GM19372 (cell line): ENCODE measurements at regions not wholly inside any gene's neighbourhood (a gene's known extent, or its start where the extent isn't known, plus 50 kb on each side); places are given as distances from the start of the nearest gene placed in this dataset.

Experiments
- ATAC-seq: cut with Tn5 transposase; IDR thresholded peaks from one replicate; pipeline ENCODE4 v1.9.1; 2021; ENCODE audit warnings: mild to moderate bottlenecking, low read depth, moderate library complexity; ENCODE audit not compliant: unreplicated experiment

- ATAC-seq, result no peak
Observed at GRCh38 chr6:169850154-169850553, 98.7 kb downstream of the ERMARD start.

- no peak for ATAC-seq
Observed at GRCh38 chr6:169849396-169849795, 98.0 kb downstream of the ERMARD start.

GRCh38 chr6:169848946-169849345 lies 97.5 kb downstream of the ERMARD start:
- ATAC-seq, result no peak

DNA sequence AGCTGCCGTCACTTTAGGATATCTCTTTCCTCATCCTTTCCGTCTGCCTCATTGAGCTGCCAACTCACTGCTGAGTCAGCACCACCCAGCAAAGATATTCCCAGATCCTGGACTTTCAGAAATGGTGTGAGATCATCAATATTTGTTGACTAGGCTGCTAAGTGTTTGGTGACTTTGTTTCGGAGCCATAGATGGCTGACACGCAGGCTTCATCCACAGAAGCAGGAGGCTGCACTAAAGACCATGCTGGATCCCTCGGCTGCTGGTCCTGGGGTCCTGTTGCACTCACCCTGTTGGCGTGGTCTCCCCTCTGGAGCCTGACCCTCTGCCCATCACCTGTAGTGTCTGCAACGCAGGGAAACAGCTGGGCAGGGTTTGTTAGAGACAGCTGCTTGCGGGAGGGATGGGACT lies 96.5 kb downstream of the ERMARD start:
- no peak for ATAC-seq

GRCh38 chr6:169847141-169847674 lies 95.8 kb downstream of the ERMARD start:
- ATAC-seq, result no peak

DNA sequence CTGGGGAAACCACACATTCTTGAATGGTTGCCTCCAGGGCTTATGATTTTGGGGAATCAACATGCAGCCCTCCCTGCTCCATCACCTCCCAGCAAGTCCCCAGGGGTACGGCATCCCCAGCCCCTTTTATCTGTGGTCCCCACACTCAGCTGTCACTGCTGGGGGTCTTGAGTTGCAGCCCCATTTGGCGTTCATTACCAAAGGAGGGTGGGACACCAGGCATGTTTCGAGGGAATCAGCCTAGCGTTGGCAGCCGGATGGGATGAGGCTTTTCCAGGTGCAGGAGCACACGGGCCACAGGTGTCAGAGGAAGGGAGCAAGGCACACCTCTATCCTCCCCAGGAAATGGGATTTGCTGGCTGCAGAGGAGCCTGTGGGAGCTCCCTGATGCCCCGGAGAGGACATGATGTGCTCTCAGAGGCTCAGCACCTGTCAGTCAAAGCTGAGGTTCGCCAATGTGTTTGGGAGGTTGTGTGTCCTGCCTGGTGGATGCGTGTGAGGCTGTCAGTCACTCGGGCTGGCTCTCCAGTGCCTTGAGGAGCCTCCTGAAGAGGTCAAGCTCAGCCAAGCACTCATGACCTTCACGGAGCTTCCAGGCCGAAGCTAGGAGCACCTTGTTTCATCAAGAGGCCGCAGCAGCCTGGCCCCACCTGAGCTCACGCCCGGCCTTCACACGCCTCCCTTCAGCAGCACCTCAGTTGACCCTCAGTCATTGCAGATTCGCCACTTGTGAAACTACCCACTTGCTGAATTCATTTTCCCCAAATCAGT lies 95.0 kb downstream of the ERMARD start:
- ATAC-seq, result no peak

DNA sequence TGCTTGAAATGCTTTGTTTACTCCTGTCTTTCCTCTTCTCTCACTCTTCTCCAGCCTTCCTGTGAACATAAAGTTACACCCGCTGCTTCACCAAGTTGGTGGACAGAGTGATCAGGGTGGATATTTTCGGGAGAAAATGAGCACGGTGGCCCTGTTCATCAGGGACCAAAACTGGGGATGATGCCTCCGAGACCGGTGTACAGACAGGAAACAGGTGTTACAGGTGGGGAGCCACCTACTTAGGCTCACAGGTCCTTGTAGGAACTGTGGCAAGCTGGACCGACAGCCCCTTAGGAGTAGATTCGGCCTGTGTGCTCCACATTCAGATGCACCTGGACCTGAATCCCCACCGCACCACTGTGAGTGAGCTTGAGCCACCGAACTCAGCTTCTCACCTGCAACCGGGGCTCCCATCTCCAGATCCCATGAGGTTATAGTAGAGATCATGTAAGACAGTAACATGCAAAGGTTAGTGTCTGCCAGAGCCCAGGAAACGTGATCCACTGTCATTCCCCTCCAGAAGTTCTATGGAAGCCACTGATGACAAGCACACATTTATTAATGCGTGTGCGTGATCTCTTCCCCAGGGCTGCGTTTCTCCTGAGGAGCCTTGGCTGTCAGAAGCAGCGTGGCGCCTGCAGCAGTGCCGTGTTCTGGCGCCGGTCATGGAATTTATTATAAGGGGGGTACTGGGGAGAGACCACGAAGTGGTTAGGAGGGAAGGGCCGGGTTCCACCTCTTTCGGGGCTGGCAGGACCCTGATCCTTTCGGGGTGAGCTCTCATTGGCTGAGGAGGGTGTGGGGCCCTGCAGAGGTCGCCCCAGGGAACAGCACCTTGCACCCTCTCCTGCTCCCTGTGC lies 94.2 kb downstream of the ERMARD start:
- no peak for ATAC-seq

DNA sequence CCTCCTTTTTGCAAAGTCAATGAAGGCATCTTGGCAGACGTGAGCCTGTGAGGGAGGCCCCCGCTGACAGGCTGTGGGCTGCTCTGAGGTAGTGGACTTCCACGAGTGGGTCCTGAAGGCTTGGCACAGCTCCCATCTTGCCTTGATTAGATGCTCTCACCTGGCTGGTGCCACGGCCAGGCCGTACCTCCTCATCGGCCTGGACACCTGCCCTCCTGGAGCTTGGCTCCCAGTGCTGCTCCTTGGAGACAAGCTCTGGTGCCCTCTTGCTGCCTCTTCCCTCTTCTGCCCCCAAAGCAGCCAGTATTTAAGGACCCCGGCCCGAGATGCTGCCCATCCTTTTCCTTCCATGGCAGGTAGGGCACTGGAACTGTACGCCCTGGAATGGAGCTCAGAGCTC lies 93.5 kb downstream of the ERMARD start:
- no peak for ATAC-seq

GRCh38 chr6:169843991-169844390 lies 92.6 kb downstream of the ERMARD start:
- ATAC-seq, result no peak

DNA sequence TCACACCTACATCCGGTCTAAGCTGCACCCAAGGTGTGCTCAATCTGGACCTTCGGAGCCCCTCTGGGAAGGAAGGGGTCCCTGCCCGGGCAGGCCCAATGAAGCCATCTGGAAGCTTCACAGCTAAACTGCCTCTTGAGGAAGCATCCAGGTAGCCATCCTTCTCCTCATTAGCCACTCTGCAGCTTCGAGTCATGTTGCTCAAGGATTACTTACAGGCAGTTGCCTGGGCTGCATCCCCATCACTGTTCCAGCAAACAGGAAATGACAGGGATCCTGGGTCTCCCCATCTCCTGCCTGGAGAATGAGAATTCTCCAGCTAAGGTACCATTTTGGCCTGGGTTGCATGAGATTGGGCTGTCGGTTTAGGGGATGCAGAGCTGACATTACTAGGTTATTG lies 91.7 kb downstream of the ERMARD start:
- no peak for ATAC-seq

- ATAC-seq, result no peak
Observed at GRCh38 chr6:169841907-169842606, 90.6 kb downstream of the ERMARD start.

- no peak for ATAC-seq
Observed at GRCh38 chr6:169841251-169841650, 89.8 kb downstream of the ERMARD start.

- ATAC-seq, result no peak
Observed at GRCh38 chr6:169839898-169840631, 88.6 kb downstream of the ERMARD start.

- ATAC-seq, result no peak
Observed at GRCh38 chr6:169839493-169839892, 88.1 kb downstream of the ERMARD start.

DNA sequence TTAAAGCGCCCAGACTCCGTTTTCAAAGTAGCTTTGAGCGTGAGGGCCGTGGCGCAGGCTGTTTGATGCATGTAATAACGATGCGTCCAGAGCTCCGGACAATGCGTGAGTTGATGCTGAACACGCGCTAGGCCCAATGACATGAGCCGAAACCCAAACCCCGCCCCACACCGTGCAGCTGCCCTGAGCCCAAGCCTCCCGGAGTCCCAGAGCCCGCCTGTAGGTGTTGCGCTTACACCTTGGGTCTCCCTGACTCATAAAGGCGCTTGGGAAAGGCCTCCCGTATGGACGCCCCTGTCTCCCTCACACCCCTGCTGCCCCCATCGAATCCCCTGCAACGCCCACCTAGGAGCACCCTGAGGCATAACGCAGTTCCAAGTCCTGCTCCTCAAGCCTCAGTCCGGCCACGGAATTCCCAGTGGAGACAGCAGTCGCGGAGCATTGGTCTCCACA lies 87.6 kb downstream of the ERMARD start:
- ATAC-seq, result no peak

DNA sequence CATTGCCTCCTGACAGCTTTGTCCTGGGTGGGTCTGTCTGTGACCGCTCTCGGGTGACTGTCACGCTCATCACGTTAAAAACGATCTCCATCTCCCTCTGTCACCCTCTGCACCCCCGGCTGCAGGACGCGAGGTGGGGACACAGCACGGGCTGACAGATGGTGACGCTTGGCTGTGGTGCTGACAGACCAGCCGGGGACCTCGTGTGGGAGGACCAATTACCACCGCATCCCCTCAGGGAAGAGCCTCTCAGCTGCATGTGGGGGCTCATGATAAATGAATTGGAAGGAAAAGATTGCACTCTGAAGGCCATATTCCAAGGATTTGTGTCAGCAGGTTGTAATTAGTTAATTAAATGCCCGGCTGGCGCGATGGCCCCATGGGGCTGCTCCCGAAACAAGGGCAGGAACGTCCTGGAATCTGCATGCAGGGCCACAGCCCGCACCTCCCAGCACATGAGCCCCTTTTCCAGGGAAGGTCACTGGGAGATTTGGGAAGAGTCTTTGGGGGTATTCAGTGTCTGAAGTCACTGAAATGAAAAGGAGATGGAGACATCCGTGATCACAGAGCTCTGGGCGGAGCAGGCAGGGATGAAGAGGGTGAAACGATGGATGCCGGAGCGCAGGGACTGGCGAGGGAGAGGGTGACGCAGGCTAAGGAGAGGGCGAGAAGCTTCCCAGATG lies 87.1 kb downstream of the ERMARD start:
- no peak for ATAC-seq

DNA sequence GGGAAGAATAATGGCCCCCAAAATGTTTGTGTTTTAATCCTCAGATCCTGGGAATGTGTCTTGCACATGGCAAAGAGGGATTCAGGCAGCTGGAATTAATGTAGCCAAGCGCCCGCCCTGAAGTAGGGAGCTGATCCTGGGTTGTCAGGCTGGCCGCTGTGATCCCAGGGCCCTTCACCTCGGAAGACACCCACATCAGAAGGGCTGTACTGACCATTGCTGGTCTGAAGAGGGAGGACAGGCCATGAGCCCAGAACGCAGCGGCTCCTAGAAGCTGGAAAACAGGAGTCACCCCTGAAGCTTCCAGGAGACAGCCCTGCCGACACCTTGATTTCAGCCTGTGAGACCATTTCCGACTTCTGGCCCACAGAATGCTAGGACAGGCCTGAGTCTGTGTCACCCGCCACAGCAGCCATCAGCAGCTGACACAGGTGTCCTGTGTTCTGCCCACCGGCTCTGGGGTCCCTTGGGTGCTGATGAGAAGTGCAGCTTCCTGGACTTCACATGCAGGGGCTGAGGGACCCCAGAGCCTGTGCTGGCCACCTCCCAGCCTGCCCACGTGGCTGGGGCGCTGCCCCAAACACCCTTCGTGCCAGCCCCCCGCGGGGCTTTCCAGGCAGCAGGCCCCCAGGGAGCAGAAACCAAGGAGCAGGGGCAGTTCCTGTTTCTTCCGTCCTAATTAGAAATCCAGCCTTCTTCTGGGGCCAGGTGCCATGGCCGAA lies 86.3 kb downstream of the ERMARD start:
- ATAC-seq, result no peak

- ATAC-seq, result no peak
Observed at GRCh38 chr6:169833258-169833794, 81.9 kb downstream of the ERMARD start.
